ENCODE measurements at regions not wholly inside any gene's neighbourhood (a gene's known extent, or its start where the extent isn't known, plus 50 kb on each side); places are given as distances from the start of the nearest gene placed in this dataset.

GRCh38 chr1:90513956-90514355 lies 203.1 kb downstream of the BARHL2 start:
- TF ChIP-seq POLR2A (IDR thresholded peaks at IDR 0.05; ENCODE audit: extremely low read depth, insufficient read length) = no peak
- no peak for TF ChIP-seq CTCF (IDR thresholded peaks at IDR 0.05; ENCODE audit: low read depth, low read length)
